Fibroblast of skin of abdomen (primary cell): ENCODE measurements at regions not wholly inside any gene's neighbourhood (a gene's known extent, or its start where the extent isn't known, plus 50 kb on each side); places are given as distances from the start of the nearest gene placed in this dataset.
"Not testable (repeated sequence)": the region's sequence is repeated elsewhere in the genome, so short reads cannot be mapped to it uniquely, and the experiment has no call there.

Experiments
- DNase-seq: peaks from one replicate; pipeline ENCODE4 v3.0.0-alpha.2; 2013

DNA sequence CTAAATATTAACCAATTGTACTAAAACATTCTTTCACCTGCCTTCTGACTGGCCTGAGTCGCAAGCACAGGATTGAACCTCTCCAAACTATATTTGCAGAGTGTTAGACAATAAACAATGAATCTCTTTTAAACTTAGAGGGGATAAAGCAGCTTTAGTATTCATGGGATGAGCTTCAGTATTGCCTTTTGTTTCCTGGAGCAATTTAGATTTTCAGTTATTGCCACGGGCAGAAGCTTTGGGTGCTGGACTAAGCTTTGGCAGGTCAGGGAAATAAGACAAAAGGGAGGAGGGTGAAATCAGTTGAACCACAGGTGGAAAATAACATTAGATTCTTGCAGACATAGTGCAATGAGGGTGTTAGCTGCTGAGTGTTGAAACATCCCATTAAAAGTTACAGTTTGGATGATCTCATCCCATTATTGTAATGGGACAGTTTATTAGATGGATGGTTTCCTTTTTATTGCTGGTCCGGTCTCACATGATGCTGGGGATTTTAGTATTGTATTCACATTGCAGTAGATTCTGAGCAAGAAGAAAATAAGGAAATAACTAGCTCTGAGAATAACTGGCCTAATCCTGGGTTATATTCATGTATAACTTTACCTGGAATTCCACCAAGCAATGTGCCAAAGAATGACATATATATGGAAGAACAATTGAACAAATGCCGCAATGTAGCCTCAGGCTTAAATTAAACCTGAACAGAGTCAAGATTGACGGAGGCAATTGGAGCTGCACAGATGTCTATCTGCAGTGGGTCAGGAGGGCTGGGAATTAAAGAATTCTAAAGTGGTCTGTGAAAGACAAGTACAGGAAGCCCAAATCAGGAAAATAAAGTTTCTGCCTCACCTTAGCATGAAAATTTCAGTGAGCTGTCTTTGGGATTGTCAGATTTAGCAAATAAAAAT lies 1092.8 kb upstream of the SEL1L start:
- DNase-seq: no peak

DNA sequence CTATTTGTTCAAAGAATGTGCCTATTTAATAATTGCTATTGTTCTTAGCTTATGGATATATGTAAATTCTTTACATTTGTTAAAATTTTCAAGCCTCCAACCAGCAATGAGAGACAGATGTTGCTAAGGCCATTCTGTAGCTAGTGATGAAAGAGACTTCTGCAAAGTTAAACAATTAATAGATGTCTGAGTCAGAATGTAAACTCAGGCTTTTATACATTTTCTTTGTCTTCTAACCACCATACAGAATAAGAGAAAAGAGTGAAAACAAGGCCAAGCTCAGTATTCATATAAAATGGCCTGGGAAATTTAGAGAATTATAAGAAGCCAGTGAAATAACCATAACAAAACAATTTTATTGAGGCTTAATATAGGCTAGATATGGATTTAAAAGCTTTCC lies 1102.3 kb upstream of the SEL1L start:
- no peak for DNase-seq

DNA sequence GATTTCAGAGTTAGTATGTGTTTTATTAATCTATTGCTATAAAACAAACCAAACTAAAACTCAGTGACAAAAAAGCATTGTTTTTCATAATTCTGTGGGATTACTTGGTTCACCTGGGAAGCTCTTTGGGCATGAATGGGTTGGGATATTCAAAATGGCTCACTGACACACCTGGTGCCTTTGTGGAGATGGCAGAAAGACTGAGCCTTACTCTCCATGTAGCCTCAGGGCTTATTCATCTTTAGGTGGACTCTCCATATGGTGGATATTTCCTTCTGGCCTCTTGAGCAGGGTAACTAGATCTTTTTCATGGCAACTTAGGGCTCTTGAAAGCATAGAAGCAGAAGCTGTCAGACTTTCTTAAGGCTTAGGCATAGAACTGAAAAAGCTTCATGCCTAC lies 1102.8 kb upstream of the SEL1L start:
- no peak for DNase-seq

DNA sequence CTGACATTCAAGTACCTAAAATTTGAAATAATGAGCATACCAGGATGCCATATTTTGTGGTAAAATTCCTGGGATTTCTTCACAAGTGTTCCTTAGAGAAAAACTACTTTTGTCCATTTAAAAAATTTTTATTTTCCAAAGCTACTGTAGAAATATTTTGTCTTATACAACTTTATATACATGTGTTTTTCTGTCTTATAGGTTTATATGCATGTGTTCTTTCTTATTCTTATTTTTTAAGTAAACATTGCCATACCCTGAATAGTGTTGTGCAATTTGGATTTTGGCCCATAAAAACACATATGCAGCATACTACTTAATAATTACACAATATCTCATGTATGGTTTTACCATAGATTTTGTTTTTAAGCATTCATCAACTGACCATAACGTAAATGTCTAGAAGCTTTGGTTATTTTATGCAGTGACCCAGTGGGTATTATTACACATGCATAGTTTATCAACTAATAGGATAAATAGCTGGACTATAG lies 1107.4 kb upstream of the SEL1L start:
- DNase-seq: peak; percentile 3

DNA sequence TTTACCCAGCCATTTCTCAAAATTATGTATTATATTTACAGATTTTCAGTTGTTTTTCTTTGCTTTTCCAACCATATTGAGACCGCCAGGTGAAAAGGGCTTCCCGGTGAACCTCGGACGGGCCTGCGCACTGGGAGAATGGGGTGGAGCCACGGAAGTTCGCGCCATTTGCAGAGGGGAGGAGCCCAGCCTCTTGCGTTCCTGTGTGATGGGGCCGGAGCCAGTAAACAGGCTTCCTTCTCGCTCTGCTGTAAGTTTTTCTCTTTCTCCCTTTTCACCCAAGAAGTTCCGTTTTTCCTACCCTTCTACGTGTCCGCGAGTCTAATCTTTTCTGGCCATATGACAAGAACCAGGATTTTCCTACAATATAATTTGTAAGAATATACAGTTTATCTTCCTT lies 1108.8 kb upstream of the SEL1L start:
- no peak for DNase-seq

DNA sequence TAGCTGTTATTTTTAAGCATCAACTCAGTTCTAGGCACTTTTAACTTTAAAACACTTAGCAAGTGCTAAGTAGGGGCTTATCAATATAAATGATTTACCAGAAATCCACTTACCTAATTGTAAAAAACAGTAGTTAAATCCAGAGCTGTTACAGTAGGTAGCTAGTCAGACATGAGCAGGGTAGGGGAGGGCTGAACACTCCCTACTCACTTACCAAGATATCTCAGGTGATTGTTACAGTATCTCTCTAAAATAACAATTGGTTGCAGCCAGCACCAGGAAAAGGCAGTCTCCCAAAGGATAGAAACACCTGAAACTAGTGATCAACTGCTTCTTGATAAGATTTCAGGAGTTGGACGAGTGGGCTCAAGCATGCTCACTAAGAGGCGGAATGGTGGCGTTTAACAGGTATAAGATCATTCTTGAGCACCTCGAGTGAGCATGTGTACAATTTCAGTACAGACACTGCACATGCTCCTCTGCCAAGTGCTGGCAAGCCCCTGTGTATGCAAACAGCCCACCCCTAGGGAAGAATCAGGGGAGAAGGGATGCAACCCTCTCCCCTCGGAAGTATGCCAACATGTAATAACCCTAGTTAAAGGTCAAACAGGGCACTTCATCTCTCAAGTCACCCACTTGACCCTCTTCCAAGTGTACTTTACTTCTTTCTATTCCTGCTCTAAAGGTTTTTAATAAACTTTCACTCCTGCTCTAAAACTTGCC lies 1113.6 kb upstream of the SEL1L start:
- DNase-seq: no peak

DNA sequence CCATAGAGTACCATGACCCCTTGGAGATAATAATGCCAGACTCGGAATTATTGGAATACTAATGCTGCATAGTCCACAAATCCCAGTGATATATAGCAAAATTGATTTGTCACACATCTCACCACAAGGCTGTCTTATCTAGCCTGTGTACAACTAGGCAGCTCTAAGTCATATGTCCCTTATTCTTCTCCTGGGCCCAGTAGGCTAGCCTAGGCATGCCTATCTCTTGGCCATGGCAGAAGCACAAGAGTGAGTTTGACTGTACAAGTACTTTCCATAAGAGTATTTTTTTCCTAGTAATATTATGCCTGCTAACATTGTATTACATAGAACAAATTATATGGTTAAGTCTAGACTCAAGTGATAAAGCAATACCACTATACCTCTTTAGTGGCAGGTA lies 1122.1 kb upstream of the SEL1L start:
- DNase-seq: no peak

DNA sequence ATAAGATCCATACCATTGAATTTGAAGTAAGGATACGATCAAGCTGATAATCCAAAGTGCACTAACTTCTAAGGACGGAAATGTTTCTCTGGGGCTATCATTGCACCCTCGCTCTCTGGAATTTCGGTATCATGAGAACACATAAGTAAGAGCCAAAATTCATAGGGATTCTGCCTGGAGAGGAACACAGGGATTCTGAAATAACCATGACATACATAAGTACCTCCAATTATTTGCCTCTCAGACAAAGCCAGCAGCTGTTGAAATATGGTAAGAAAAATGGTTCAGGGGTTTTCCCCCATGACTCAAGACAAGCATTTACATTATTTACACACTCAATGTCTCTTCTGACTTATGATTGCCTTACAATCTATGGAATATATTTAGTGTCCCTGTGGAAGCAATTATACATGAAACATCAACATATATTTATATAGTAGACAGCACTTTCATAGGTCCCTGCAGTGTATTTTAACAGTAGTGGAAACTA lies 1123.6 kb upstream of the SEL1L start:
- DNase-seq: peak; percentile 16

DNA sequence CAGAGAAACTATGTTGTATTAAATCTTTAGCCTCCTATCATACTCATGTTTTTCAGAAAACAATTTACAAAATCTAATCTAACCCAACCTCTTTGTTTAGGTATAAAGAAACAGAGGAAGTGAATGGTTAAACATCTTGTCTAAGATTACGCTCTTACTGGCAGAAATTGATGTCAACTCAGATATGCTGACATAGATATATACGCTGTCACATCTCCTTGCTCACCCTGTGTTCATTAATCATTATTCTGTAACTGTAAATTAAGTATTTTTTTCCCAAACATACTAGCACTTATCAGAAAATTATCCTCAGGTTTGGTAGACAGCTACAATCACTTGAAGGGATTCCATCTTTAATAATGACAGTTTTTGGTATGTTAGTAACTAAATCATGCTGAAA lies 1127.6 kb upstream of the SEL1L start:
- DNase-seq: no peak

DNA sequence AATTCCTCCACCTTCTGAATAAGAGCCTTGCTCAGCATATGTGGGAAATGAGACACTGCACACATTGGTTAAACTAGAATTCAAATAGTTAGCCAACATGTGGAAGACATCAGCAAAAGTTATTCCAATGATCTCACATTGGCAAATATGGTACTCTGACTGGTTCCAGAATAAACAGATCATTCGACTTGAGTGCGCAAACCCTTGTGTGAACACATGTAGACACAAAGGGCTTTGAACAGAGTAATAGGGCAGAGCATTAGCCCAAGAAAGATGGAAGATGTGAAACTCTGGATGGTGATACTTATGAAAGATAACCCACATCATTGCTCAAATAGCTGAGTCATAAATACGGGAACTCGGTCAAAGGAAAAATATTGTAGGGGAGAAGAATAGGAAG lies 1133.4 kb upstream of the SEL1L start:
- DNase-seq: peak; percentile 75

DNA sequence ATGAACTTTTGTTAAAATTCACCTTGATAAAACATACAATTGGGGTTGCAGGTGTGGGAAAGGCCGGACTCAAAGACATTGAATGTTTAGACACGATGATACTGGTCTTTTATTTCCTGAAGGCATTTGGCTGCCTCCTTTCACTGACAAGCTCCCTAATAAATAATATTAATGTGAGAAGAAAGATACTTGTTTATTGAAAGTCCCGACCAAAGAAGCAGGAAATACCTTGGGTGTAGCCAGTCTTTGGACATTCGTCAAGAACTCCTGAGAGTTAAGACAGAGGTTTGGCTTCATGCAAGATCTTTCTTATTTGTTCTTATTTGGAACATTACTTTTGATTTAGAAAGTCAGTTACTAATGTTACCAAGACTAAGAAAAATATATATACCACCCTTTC lies 1133.8 kb upstream of the SEL1L start:
- DNase-seq: peak; percentile 20

DNA sequence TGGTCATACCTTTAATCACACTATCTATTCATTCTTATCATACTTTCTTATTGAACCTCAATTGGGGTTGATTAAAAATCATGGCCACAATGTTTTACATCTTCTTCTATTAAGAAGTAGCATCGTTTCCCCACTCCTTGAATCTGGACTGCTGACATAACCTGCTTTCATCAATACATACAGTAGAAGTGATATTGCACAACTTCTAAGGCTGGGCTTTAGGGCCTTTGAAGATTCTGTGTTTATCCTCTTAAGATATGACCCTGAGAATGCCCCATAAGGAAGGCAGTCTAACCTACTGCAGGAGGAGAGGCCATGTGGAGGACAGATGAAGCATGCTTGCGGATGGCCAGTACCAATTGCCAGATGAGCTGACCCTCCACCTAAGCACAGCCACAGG lies 1142.8 kb upstream of the SEL1L start:
- no peak for DNase-seq

DNA sequence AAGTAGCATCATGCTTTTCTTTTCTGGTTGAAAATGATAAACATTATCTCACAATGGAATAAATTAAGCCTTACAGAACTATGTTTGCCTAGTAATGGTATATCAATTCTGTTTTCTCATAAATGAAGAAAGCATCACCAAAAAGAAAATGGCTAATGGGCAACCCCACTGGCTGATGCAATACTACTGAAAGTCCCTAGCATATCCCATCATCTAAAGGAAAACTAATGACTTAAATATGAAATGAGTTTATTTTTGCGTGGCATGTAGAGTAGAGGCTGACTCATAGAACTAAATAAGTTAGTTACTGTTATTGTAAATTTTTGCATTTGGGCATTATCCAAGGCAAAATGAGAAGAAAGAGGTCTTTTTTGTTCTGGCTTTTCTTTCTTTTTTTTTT lies 1156.3 kb upstream of the SEL1L start:
- peak; percentile 76 for DNase-seq

DNA sequence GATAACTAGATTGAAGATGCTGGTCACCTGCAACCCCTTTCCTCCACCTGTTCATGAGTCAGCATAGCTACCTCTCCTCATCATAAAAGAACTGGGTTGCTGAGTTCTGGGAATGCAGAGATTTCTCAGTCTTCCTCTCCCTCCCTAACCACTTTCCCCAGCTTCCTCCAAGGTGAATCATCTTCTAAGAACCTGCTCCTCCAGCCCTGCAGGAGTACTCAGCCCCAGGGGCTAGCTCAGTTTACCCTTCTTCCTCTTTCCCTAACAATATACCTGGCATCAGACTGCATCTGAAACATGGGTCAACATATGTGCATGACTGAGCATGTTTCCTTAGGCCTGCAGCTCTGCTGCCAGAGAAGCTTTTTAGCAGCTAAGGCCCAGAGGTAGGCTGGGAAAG lies 1157.5 kb upstream of the SEL1L start:
- DNase-seq: not testable (repeated sequence)

DNA sequence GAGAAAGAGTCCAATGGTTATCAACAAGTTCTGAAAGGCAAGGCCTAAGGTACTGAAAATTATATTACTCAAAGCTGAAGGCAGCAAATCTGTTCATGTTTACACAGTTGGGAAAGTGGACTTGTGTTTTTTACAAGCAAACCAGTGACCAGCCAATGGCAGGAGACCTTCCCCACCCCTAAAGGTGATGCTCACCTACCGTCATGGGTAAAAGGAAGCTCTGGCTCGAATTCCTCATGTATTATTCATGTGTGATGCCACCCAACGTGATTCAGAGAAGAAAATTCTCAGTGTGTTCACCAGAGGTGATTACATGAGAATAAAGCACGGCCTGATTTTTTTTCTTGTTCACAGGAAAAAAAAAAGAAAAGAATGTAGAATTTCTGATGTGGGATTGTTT lies 1161.2 kb upstream of the SEL1L start:
- DNase-seq: no peak

DNA sequence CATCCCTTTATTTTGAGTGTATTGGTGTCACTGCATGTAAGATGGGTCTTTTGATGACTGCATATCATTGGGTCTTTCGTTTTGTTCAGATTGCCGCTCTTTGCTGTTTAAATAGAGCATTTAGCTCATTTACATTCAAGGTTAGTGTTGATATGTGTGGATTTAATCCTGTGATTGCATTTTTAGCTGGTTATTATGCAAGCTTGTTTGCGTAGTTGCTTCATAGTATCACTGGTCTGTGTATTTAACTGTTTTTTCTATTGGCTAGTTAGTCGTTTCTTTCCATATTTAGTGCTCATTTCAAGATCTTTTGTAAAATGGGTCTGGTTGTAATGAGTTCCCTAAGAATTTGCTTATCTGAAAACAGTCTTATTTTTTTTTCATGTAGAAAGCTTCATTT lies 1170.6 kb upstream of the SEL1L start:
- no peak for DNase-seq

DNA sequence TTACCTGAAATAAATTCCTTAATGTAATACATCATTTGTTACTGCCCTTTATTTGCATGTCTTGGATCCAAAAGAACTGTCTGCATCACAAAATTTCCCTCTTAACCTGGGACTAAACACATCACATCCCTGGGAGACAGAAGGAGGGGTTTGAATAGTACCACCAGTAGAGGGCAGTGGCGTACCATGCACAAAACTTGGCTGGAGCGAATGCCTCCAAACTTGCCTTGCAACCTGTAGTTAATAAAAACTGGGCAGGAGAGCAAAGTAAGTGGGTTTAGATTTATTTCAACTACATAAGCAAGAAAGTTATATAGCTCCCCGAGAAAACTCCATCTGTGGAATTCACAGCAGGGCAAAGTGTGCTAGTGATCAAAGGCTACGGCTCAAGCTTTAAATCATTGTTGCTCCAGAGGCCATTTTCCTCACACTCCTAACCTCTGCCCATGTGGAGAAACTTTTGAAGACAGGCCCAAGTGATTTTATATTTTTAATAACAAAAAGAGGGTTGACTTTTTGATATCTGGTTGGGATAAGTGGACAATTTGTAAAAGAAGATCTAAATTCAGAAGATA lies 1176.7 kb upstream of the SEL1L start:
- peak; percentile 81 for DNase-seq

DNA sequence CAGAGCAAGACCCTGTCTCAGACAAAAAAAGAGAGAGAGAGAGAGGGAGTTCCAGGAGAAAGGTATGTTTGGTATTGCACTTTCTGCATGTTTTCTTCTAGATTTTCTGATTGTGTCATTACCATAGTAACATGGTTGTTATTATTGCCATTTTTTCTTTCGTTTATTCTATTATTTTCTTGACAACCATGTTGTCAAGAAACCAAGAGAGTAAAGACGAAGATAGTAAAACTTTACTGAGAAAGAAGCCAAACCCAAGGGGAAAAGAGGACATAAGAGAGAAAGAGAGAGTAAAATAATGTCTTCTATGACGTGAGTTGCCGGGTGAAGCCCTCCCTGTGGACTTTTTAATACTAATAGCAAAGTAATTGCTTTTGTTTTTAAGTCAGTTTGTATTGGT lies 1186.0 kb upstream of the SEL1L start:
- DNase-seq: no peak

DNA sequence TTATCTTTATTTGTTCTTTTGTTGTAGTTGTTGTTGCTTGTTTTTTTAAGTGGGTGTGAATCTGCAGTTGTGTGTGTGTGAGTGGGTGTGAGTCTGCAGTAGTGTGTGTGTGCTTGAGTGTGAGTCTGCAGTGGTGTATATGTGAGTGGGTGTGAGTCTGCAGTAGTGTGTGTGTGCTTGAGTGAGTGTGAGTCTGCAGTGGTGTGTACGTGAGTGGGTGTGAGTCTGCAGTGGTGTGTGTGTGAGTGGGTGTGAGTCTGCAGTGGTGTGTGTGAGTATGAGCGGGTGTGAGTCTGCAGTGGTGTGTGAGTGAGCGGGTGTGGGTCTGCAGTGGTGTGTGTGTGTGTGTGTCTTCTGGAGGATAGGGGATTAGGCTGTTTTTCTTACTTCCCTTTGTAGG lies 1186.8 kb upstream of the SEL1L start:
- DNase-seq: no peak

DNA sequence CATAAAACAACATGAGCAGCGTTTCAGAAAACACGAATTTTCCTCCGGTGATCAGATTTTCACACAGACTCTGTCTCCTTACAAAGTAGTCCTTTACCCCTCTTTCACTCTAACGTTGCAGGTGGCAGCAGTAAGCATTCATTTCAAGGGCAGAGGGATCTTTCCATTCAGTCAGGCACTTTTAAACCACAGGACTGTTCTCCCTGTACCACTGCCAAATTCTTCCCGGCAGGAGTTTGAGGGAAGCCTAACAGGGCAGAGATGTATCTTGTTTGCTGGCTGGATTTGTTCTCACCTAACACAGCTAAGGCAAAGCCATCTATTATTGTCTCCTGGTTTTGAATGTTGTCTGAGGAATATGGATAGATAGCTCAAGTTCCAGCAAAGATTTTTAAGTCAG lies 1187.3 kb upstream of the SEL1L start:
- peak; percentile 31 for DNase-seq

DNA sequence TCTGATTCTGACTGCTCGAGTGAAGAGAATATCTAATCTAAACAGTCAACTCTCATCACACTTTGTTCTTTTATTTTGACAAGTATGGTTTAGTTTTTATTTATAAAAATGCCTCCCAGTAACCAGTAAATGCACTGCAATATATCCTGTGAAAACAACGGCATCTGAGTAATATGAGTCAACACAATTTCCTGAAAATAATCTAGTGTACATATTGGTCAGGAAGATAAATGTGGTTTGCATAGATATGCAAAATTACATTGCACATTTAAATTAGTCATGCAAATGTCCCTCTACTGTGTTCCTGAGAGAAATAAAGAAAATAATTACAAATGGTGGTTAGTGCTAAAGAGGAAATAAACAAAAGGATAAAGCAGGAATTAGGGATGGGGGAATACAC lies 1190.7 kb upstream of the SEL1L start:
- peak; percentile 62 for DNase-seq

DNA sequence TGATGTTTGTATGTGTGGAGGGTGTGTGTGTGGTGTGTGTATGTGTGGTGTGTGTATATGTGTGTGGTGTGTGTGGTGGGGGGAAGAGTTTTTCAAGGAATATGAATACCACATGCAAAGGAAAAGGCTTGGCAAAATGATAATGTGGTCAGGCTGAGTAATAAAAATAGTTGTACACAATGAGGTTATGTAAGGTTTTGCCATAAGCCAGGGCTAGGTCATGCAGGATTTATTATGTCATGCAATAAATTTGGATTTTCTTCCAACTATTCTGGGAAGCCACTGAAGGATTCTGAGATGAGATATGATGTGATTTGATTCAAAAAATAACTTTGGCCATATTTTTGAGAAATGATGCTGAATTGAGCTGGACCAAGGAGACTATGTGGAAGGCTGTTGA lies 1191.6 kb upstream of the SEL1L start:
- peak; percentile 88 for DNase-seq

DNA sequence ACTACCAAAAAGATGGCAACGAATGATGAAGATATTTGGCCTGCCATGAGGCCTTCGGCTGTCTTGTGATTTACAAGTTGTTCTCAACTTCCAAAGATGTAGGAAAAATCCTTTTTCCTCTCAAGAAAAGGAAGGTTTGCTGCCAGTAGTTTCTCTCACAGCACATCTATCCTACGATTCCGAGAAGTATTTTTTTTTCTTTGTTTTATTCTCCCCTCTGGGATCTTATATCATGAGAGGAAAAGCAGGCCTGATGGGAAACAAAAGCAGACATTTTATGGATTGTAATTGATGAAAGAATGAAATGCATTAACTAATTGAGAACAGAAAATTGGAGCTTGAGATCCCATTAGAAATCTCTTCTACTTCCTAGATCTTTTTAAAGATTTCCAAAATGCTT lies 1197.9 kb upstream of the SEL1L start:
- no peak for DNase-seq
